ENCODE measurements at regions not wholly inside any gene's neighbourhood (a gene's known extent, or its start where the extent isn't known, plus 50 kb on each side); places are given as distances from the start of the nearest gene placed in this dataset.

- DNase-seq (ENCODE audit: low read depth): no peak
- Histone ChIP-seq H3K9me3 (ENCODE audit: insufficient read depth, low read depth, low read length) (no peaks in the 10 kb centered on the region), H3K4me2 (ENCODE audit: low read length) (no peak overlapping the region), H3K27ac (ENCODE audit: low read depth, low read length) (no peak overlapping the region), H3K27me3 (ENCODE audit: insufficient read depth, low read length) (no peaks in the 10 kb centered on the region), H3K79me2 (ENCODE audit: insufficient read depth, low read length) (no peaks in the 10 kb centered on the region), H3K9ac (ENCODE audit: low read length) (no peak overlapping the region), H3K36me3 (ENCODE audit: insufficient read depth, low read length) (no peaks in the 10 kb centered on the region), H3K4me1 (ENCODE audit: insufficient read depth, low read length) (no peaks in the 10 kb centered on the region), H2AFZ (ENCODE audit: low read depth, low read length) (no peak overlapping the region), H4K20me1 (ENCODE audit: insufficient read depth, low read length) (no peaks in the 10 kb centered on the region), H3K4me3 (ENCODE audit: insufficient read depth, low read depth, low read length) (no peak overlapping the region)
- Mint-ChIP-seq H3K4me1 (ENCODE audit: low read depth, unreplicated experiment) (no peaks in the 10 kb centered on the region), H3K9me3 (ENCODE audit: unreplicated experiment) (no peaks in the 10 kb centered on the region), H3K27me3 (ENCODE audit: low read depth, unreplicated experiment) (no peaks in the 10 kb centered on the region), H3K4me3 (ENCODE audit: unreplicated experiment) (no peak overlapping the region), H3K36me3 (ENCODE audit: low read depth, unreplicated experiment) (no peaks in the 10 kb centered on the region), H3K27ac (ENCODE audit: unreplicated experiment) (no peak overlapping the region)
- no peak for TF ChIP-seq EZH2 (IDR thresholded peaks at IDR 0.05; ENCODE audit: insufficient read depth, low read length)
- TF ChIP-seq CTCF (IDR thresholded peaks at IDR 0.05; ENCODE audit: insufficient read depth, low read depth, low read length): no peak
- FAIRE-seq: no peak
Observed at GRCh38 chr5:119852140-119852539, 222.8 kb downstream of the FAM170A start.

GRCh38 chr5:119860463-119860862, 231.1 kb downstream of the FAM170A start:
- no peak for FAIRE-seq

More at GRCh38 chr5:119860463-119860862, 231.1 kb downstream of the FAM170A start:
- no peak for TF ChIP-seq CTCF (IDR thresholded peaks at IDR 0.05; ENCODE audit: insufficient read depth, low read depth, low read length)
- TF ChIP-seq EZH2 (IDR thresholded peaks at IDR 0.05; ENCODE audit: insufficient read depth, low read length): no peak
- H3K79me2 ChIP-seq (ENCODE audit: insufficient read depth, low read length): no peaks in the 10 kb centered on the region
- no peak overlapping the region for H3K27ac ChIP-seq (ENCODE audit: low read depth, low read length)
- H3K36me3 Mint-ChIP-seq (ENCODE audit: low read depth, unreplicated experiment): no peaks in the 10 kb centered on the region
- H3K27me3 ChIP-seq (ENCODE audit: insufficient read depth, low read length): no peaks in the 10 kb centered on the region
- H3K36me3 ChIP-seq (ENCODE audit: insufficient read depth, low read length): no peaks in the 10 kb centered on the region
- no peaks in the 10 kb centered on the region for H3K4me1 Mint-ChIP-seq (ENCODE audit: low read depth, unreplicated experiment)
- no peak overlapping the region for H3K4me3 Mint-ChIP-seq (ENCODE audit: unreplicated experiment)
- H2AFZ ChIP-seq (ENCODE audit: low read depth, low read length): no peak overlapping the region
- no peaks in the 10 kb centered on the region for H4K20me1 ChIP-seq (ENCODE audit: insufficient read depth, low read length)
- DNase-seq (ENCODE audit: low read depth): no peak
- H3K9me3 ChIP-seq (ENCODE audit: insufficient read depth, low read depth, low read length): no peaks in the 10 kb centered on the region
- H3K4me3 ChIP-seq (ENCODE audit: insufficient read depth, low read depth, low read length): no peak overlapping the region
- H3K9ac ChIP-seq (ENCODE audit: low read length): no peak overlapping the region
- H3K27ac Mint-ChIP-seq (ENCODE audit: unreplicated experiment): no peak overlapping the region
- no peaks in the 10 kb centered on the region for H3K27me3 Mint-ChIP-seq (ENCODE audit: low read depth, unreplicated experiment)
- peaks cover 2% of the 10 kb centered on the region for H3K9me3 Mint-ChIP-seq (ENCODE audit: unreplicated experiment)
- H3K4me2 ChIP-seq (ENCODE audit: low read length): no peak overlapping the region
- no peaks in the 10 kb centered on the region for H3K4me1 ChIP-seq (ENCODE audit: insufficient read depth, low read length)
